Psoas muscle (tissue), 7 donors: ENCODE measurements at regions not wholly inside any gene's neighbourhood (a gene's known extent, or its start where the extent isn't known, plus 50 kb on each side); places are given as distances from the start of the nearest gene placed in this dataset.

ENCODE experiments used
- ATAC-seq, 4 donors: fragments of 200-7000 bp; cut with Tn5 transposase; one replicate each; pipeline ENCODE4 v1.9.1; 2020; ENCODE audit warnings: moderate library complexity in 3 of 4, mild to moderate bottlenecking in 2 of 4
- DNase-seq, 2 donors: peaks; one replicate each; pipeline ENCODE4 v3.0.0-alpha.2; 2020
- H3K27ac ChIP-seq: fragments of 200-600 bp; one replicate; pipeline ENCODE4 v1.8.0; 2022
- H3K27me3 ChIP-seq, 3 donors: fragments of 200-600 bp in 1 of 3; one replicate each; pipeline versions ENCODE4 v1.6.1 to v1.8.0; 2013 to 2022; ENCODE audit warnings: low read length in 2 of 3, mild to moderate bottlenecking in 2 of 3, moderate library complexity in 1 of 3; ENCODE audit not compliant: insufficient read depth in 3 of 3
- H3K36me3 ChIP-seq, 2 donors: fragments of 200-600 bp in 1 of 2; one replicate each; pipeline versions ENCODE4 v1.6.1 to v1.8.0; 2013 to 2022; ENCODE audit warnings: low read depth in 1 of 2, mild to moderate bottlenecking in 1 of 2, moderate library complexity in 1 of 2; ENCODE audit not compliant: insufficient read depth in 1 of 2
- H3K4me1 ChIP-seq: fragments of 200-600 bp; one replicate; pipeline ENCODE4 v1.8.0; 2022
- H3K4me3 ChIP-seq: fragments of 200-600 bp; one replicate; pipeline ENCODE4 v1.8.0; 2022; ENCODE audit warnings: mild to moderate bottlenecking
- H3K9me3 ChIP-seq: fragments of 200-600 bp; one replicate; pipeline ENCODE4 v1.8.0; 2022
- WGBS, 3 donors: extraction: QIAGEN DNeasy Blood & Tissue Kit; methylation state at CpG; one replicate each; pipeline versions ENCODE4 v1.1.6 to v1.1.7; 2013; 5-methylcytosine and 5-hydroxymethylcytosine counted together
- intact Hi-C, 2 donors: fragments of 100-400 bp; cut with DNase I; formaldehyde crosslinking; loops; one replicate each; pipeline versions ENCODE4 v1.11.0 to v1.14.2; 2022
- TF ChIP-seq, protein P1 (sequence below): fragments of 200-600 bp; IDR thresholded peaks from one replicate; pipeline ENCODE4 v1.8.0; 2022; ENCODE audit warnings: antibody characterized with exemption
- donor health status: healthy with polysubstance abuse.
- donor health status: DM: no; HTN: no; CAD: no; lungs with moderate emphysema.
- donor health status: Bipolar disorder and iron deficiency.
- donor health status: healthy.
- donor health status: DM: yes; HTN: yes; CAD: no.
- donor health status: DM: no; HTN: no; CAD: no.
- donor health status: DM: yes; HTN: yes; CAD: no.

DNA sequence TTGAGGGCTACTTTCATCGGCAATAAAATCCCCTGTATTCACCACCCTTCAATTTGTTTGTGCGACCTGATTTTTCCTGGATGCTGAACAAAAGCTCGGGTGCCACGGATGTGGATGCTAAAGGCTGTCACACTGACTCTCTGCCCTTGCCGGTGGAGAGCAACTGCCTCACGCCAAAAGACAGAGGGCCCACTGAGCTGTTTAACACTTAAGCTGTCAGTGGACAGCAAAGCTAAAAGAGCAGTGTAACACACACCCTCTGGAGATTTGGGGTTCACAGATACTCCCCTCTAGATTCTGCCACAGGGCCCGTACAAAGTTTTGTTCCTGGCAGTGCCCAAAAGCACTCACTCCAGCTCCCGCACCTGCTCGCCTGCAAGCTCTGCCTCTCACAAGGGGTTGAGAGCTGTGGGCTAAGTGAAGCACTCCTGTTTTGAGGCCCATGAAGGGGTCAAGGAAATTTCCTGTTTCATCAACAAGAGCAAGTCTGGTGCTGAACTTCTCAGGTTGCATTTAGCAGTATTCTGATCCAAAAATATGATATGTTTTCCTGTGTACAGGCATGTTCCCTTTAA is 1571.9 kb downstream of the ADGRL3 start:
- Histone ChIP-seq H3K4me3 (no peak overlapping the region), H3K36me3 (no peaks in the 10 kb centered on the region), H3K9me3 (no peaks in the 10 kb centered on the region), H3K4me1 (no peaks in the 10 kb centered on the region), H3K27me3 (no peaks in the 10 kb centered on the region), H3K27ac (no peak overlapping the region)
- no peak for ATAC-seq
- intact Hi-C loops, result no loop called here
- no peak for DNase-seq
- TF ChIP-seq, protein P1, sequence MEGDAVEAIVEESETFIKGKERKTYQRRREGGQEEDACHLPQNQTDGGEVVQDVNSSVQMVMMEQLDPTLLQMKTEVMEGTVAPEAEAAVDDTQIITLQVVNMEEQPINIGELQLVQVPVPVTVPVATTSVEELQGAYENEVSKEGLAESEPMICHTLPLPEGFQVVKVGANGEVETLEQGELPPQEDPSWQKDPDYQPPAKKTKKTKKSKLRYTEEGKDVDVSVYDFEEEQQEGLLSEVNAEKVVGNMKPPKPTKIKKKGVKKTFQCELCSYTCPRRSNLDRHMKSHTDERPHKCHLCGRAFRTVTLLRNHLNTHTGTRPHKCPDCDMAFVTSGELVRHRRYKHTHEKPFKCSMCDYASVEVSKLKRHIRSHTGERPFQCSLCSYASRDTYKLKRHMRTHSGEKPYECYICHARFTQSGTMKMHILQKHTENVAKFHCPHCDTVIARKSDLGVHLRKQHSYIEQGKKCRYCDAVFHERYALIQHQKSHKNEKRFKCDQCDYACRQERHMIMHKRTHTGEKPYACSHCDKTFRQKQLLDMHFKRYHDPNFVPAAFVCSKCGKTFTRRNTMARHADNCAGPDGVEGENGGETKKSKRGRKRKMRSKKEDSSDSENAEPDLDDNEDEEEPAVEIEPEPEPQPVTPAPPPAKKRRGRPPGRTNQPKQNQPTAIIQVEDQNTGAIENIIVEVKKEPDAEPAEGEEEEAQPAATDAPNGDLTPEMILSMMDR, result no peak
- 38 to 48% (median 43%) methylated on average over 9 of the region's 9 CpGs for WGBS, 3 donors

DNA sequence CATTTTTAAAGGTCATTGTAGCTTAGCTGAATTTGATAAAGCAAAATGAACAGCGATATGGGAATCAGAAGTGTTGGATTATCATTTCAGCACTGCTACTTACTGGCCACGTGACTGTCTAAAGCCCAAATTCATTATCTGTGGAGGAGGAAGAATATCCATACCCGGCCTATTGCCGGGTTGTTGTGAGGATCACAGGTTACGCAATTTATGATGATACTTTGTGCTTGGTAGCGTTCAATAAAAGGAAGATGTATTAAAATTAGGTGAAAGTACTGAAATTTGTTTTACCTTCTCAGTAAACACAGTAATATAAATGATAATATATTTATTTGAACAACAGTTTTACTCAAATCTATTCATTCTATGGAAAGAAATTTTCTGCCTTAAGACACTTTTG is 1540.2 kb downstream of the ADGRL3 start:
- no peak for ATAC-seq
- no peak overlapping the region for H3K27ac ChIP-seq
- TF ChIP-seq, protein P1, result no peak
- no peak overlapping the region for H3K4me3 ChIP-seq
- no peaks in the 10 kb centered on the region for H3K36me3 ChIP-seq
- no peak for DNase-seq
- H3K9me3 ChIP-seq, result no peaks in the 10 kb centered on the region
- intact Hi-C loops, result no loop called here
- H3K4me1 ChIP-seq, result no peaks in the 10 kb centered on the region
- 79% methylated on average over 6 of the region's 6 CpGs for WGBS, 3 donors
- H3K27me3 ChIP-seq, result no peaks in the 10 kb centered on the region

- no peak overlapping the region for H3K27ac ChIP-seq
- H3K36me3 ChIP-seq, result no peaks in the 10 kb centered on the region
- intact Hi-C loops, result loop anchor here in 1 of 2 donors (10.0 kb wide), 1 partner anchor 122 kb away; no protein-coding TSS in a partner anchor
- no peaks in the 10 kb centered on the region for H3K9me3 ChIP-seq
- WGBS, 3 donors, result 22 to 25% (median 25%) methylated on average over 2 of the region's 2 CpGs
- TF ChIP-seq, protein P1, result no peak
- DNase-seq (no peak), ATAC-seq (no peak)
- no peaks in the 10 kb centered on the region for H3K4me1 ChIP-seq
- H3K27me3 ChIP-seq, result no peaks in the 10 kb centered on the region
- H3K4me3 ChIP-seq, result no peak overlapping the region
Observed at GRCh38 chr4:62717154-62717553, 1517.0 kb downstream of the ADGRL3 start.

DNA sequence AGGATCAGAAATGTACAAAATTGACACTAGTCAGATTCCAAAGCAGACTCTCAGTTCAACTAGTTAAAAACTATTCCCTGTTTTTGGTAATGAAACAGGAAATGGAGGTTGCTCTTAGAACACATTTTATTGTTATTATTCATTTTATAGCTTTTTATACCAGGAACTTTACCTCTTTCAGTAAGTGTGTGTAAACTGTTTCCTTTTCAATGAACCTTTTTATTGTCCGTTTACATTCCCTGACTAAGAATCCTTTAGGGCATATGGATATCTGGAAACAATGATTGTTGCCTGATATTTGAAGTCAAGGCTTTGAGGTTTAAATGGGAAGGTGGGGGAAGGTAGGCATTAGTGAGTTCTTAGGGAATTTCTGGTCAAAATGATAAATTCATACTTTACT is 1511.4 kb downstream of the ADGRL3 start:
- H3K27ac ChIP-seq, result no peak overlapping the region
- TF ChIP-seq, protein P1, result no peak
- no peak overlapping the region for H3K4me3 ChIP-seq
- intact Hi-C loops, result loop anchor here in 1 of 2 donors (10.0 kb wide), 1 partner anchor 117 kb away; no protein-coding TSS in a partner anchor
- DNase-seq, result no peak
- no peaks in the 10 kb centered on the region for H3K4me1 ChIP-seq
- H3K27me3 ChIP-seq, result no peaks in the 10 kb centered on the region
- no peaks in the 10 kb centered on the region for H3K9me3 ChIP-seq
- WGBS, 3 donors, result 64 to 76% (median 68%) methylated on average over 1 of the region's 1 CpG
- no peaks in the 10 kb centered on the region for H3K36me3 ChIP-seq
- no peak for ATAC-seq
